ENCODE measurements at regions not wholly inside any gene's neighbourhood (a gene's known extent, or its start where the extent isn't known, plus 50 kb on each side); places are given as distances from the start of the nearest gene placed in this dataset.
A peak's percentile ranks its signal among the peaks of the same experiment; 100 is the strongest.

GRCh38 chr11:24312464-24313238 is 184.2 kb upstream of the LUZP2 start:
- H3K9me3 ChIP-seq (ENCODE audit: low read depth, low read length, poor library complexity, severe bottlenecking), result peaks cover 11% of the 10 kb centered on the region
- CTCF ChIA-PET, result no interaction called here
- no peaks in the 10 kb centered on the region for H3K36me3 ChIP-seq (ENCODE audit: insufficient read depth, low read length, poor library complexity, severe bottlenecking)
- no peak overlapping the region for H3K27ac ChIP-seq (ENCODE audit: low read depth, low read length, poor library complexity, severe bottlenecking)
- no peak for TF ChIP-seq CTCF (conservative IDR thresholded peaks at IDR 0.05; ENCODE audit: low read depth, low read length)
- TF ChIP-seq EZH2 (IDR thresholded peaks at IDR 0.05; ENCODE audit: borderline replicate concordance, low read depth, low read length, poor library complexity, severe bottlenecking), result no peak
- no TSS peak for BruUV-seq (replicated peaks)
- no peak overlapping the region for H3K4me3 ChIP-seq (ENCODE audit: low read depth, low read length, poor library complexity, severe bottlenecking)
- intact Hi-C loops (cut with micrococcal nuclease; ENCODE audit: unreplicated experiment), result no loop called here
- H3K4me1 ChIP-seq (ENCODE audit: insufficient read depth, low read length, poor library complexity, severe bottlenecking), result no peaks in the 10 kb centered on the region
- peak; percentile 49 for DNase-seq (ENCODE audit: low spot score)
- H3K27me3 ChIP-seq (replicated peaks; ENCODE audit: insufficient read depth, low read depth, low read length, poor library complexity), result no peaks in the 10 kb centered on the region
- POLR2A ChIA-PET (ENCODE audit: low non-redundant PET), result no interaction called here

- no peaks in the 10 kb centered on the region for H3K27me3 ChIP-seq (replicated peaks; ENCODE audit: insufficient read depth, low read depth, low read length, poor library complexity)
- BruUV-seq (replicated peaks), result no TSS peak
- CTCF ChIA-PET, result no interaction called here
- H3K4me3 ChIP-seq (ENCODE audit: low read depth, low read length, poor library complexity, severe bottlenecking), result no peak overlapping the region
- DNase-seq (ENCODE audit: low spot score), result no peak
- no peaks in the 10 kb centered on the region for H3K4me1 ChIP-seq (ENCODE audit: insufficient read depth, low read length, poor library complexity, severe bottlenecking)
- H3K36me3 ChIP-seq (ENCODE audit: insufficient read depth, low read length, poor library complexity, severe bottlenecking), result no peaks in the 10 kb centered on the region
- H3K27ac ChIP-seq (ENCODE audit: low read depth, low read length, poor library complexity, severe bottlenecking), result no peak overlapping the region
- no peak for TF ChIP-seq EZH2 (IDR thresholded peaks at IDR 0.05; ENCODE audit: borderline replicate concordance, low read depth, low read length, poor library complexity, severe bottlenecking)
- no peak for TF ChIP-seq CTCF (conservative IDR thresholded peaks at IDR 0.05; ENCODE audit: low read depth, low read length)
- POLR2A ChIA-PET (ENCODE audit: low non-redundant PET), result no interaction called here
- intact Hi-C loops (cut with micrococcal nuclease; ENCODE audit: unreplicated experiment), result no loop called here
- no peaks in the 10 kb centered on the region for H3K9me3 ChIP-seq (ENCODE audit: low read depth, low read length, poor library complexity, severe bottlenecking)
These were observed 175.6 kb upstream of the LUZP2 start for GRCh38 chr11:24321229-24321628.

GRCh38 chr11:24324211-24324610 is 172.6 kb upstream of the LUZP2 start:
- Histone ChIP-seq H3K4me1 (ENCODE audit: insufficient read depth, low read length, poor library complexity, severe bottlenecking) (no peaks in the 10 kb centered on the region), H3K9me3 (ENCODE audit: low read depth, low read length, poor library complexity, severe bottlenecking) (no peaks in the 10 kb centered on the region), H3K27ac (ENCODE audit: low read depth, low read length, poor library complexity, severe bottlenecking) (no peak overlapping the region), H3K36me3 (ENCODE audit: insufficient read depth, low read length, poor library complexity, severe bottlenecking) (no peaks in the 10 kb centered on the region), H3K4me3 (ENCODE audit: low read depth, low read length, poor library complexity, severe bottlenecking) (no peak overlapping the region), H3K27me3 (replicated peaks; ENCODE audit: insufficient read depth, low read depth, low read length, poor library complexity) (no peaks in the 10 kb centered on the region)
- no TSS peak for BruUV-seq (replicated peaks)
- POLR2A ChIA-PET (ENCODE audit: low non-redundant PET), result no interaction called here
- no peak for DNase-seq (ENCODE audit: low spot score)
- intact Hi-C loops (cut with micrococcal nuclease; ENCODE audit: unreplicated experiment), result no loop called here
- CTCF ChIA-PET, result no interaction called here
- TF ChIP-seq EZH2 (IDR thresholded peaks at IDR 0.05; ENCODE audit: borderline replicate concordance, low read depth, low read length, poor library complexity, severe bottlenecking) (no peak), CTCF (conservative IDR thresholded peaks at IDR 0.05; ENCODE audit: low read depth, low read length) (no peak)
